Neuronal stem cell (in vitro differentiated cells): ENCODE measurements at regions not wholly inside any gene's neighbourhood (a gene's known extent, or its start where the extent isn't known, plus 50 kb on each side); places are given as distances from the start of the nearest gene placed in this dataset.
"Not testable (repeated sequence)": the region's sequence is repeated elsewhere in the genome, so short reads cannot be mapped to it uniquely, and the experiment has no call there.

ENCODE experiments used
- DNase-seq: peaks from one replicate; pipeline ENCODE4 v3.0.0-alpha.2; 2013; ENCODE audit warnings: low spot score
- H2AFZ ChIP-seq: one replicate; pipeline ENCODE4 v1.6.1; 2013; ENCODE audit warnings: mild to moderate bottlenecking, low read length, inconsistent platforms
- H2AK5ac ChIP-seq: 2 replicates; pipeline ENCODE4 v1.6.1; 2013; ENCODE audit warnings: low read depth, mild to moderate bottlenecking, inconsistent platforms, low read length, moderate library complexity, mixed read lengths
- H2BK120ac ChIP-seq: 2 replicates; pipeline ENCODE4 v1.6.1; 2013; ENCODE audit warnings: low read depth, mild to moderate bottlenecking, inconsistent platforms, low read length, moderate library complexity, mixed read lengths
- H2BK12ac ChIP-seq: one replicate; pipeline ENCODE4 v1.6.1; 2013; ENCODE audit warnings: low read length, inconsistent platforms
- H2BK15ac ChIP-seq: 2 replicates; pipeline ENCODE4 v1.6.1; 2013; ENCODE audit warnings: mild to moderate bottlenecking, low read length, inconsistent platforms, mixed read lengths
- H2BK5ac ChIP-seq: one replicate; pipeline ENCODE4 v1.6.1; 2013; ENCODE audit warnings: inconsistent platforms, mild to moderate bottlenecking, low read length, moderate library complexity
- H3K14ac ChIP-seq: one replicate; pipeline ENCODE4 v1.6.1; 2013; ENCODE audit warnings: low read length, inconsistent platforms
- H3K18ac ChIP-seq: 2 replicates; pipeline ENCODE4 v1.6.1; 2013; ENCODE audit warnings: low read length, inconsistent platforms
- H3K23ac ChIP-seq: 2 replicates; pipeline ENCODE4 v1.6.1; 2013; ENCODE audit warnings: low read depth, mild to moderate bottlenecking, mixed read lengths, low read length, inconsistent platforms; ENCODE audit not compliant: poor library complexity
- H3K27ac ChIP-seq: replicated peaks from 3 replicates; pipeline ENCODE4 v1.5.1; 2013; ENCODE audit warnings: low read length, inconsistent platforms
- H3K27me3 ChIP-seq, 3 experiments: 2 replicates each; pipeline ENCODE4 v1.6.1; 2013; ENCODE audit warnings: low read length in 3 of 3, mild to moderate bottlenecking in 2 of 3, inconsistent platforms in 1 of 3, low read depth in 1 of 3, mixed read lengths in 1 of 3, moderate library complexity in 1 of 3; ENCODE audit not compliant: control insufficient read depth in 3 of 3, insufficient read depth in 3 of 3
- H3K36me3 ChIP-seq, 2 donors: replicated peaks in 1 of 2; 2 replicates each; pipeline ENCODE4 v1.6.1; 2013; ENCODE audit warnings: low read length in 2 of 2; ENCODE audit not compliant: control insufficient read depth in 2 of 2, insufficient read depth in 2 of 2
- H3K4ac ChIP-seq: 2 replicates; pipeline ENCODE4 v1.6.1; 2013; ENCODE audit warnings: inconsistent platforms, mild to moderate bottlenecking, low read length, moderate library complexity
- H3K4me1 ChIP-seq, 2 donors: 1 replicate in 1 of 2; 2 replicates in 1 of 2; pipeline ENCODE4 v1.6.1; 2013; ENCODE audit warnings: low read length in 2 of 2, low read depth in 1 of 2; ENCODE audit not compliant: control insufficient read depth in 2 of 2, insufficient read depth in 1 of 2
- H3K4me2 ChIP-seq: one replicate; pipeline ENCODE4 v1.6.1; 2013; ENCODE audit warnings: mild to moderate bottlenecking, low read length, inconsistent platforms; ENCODE audit not compliant: insufficient read depth, poor library complexity, severe bottlenecking
- H3K4me3 ChIP-seq, 2 donors: 2 replicates each; pipeline ENCODE4 v1.5.1; 2013; ENCODE audit warnings: low read length in 2 of 2, mild to moderate bottlenecking in 2 of 2, inconsistent platforms in 1 of 2, moderate library complexity in 1 of 2
- H3K79me1 ChIP-seq: one replicate; pipeline ENCODE4 v1.6.1; 2013; ENCODE audit warnings: low read depth, mild to moderate bottlenecking, inconsistent platforms, low read length, moderate library complexity
- H3K9ac ChIP-seq: one replicate; pipeline ENCODE4 v1.6.1; 2013; ENCODE audit warnings: mild to moderate bottlenecking, low read depth, low read length, inconsistent platforms; ENCODE audit not compliant: poor library complexity
- H3K9me3 ChIP-seq, 2 donors: replicated peaks in 1 of 2; 2 replicates each; pipeline versions ENCODE3 to v1.6.1; 2013; ENCODE audit warnings: low read length in 2 of 2, mild to moderate bottlenecking in 2 of 2, inconsistent platforms in 1 of 2, low read depth in 1 of 2, mixed read lengths in 1 of 2, moderate library complexity in 1 of 2; ENCODE audit not compliant: control insufficient read depth in 2 of 2, insufficient read depth in 1 of 2
- H4K8ac ChIP-seq: one replicate; pipeline ENCODE4 v1.6.1; 2013; ENCODE audit warnings: low read depth, mild to moderate bottlenecking, inconsistent platforms, low read length, moderate library complexity
- H4K91ac ChIP-seq: one replicate; pipeline ENCODE4 v1.6.1; 2013; ENCODE audit warnings: low read length, low read depth, mild to moderate bottlenecking, inconsistent platforms; ENCODE audit not compliant: poor library complexity
- WGBS, 2 donors: extraction: QIAGEN DNeasy Blood & Tissue Kit; methylation state at CpG; one replicate each; pipeline ENCODE4 v1.1.7; 2013; ENCODE audit warnings: missing lambda C conversion rate in 2 of 2, mixed read lengths in 1 of 2; ENCODE audit not compliant: insufficient read length in 2 of 2, insufficient replicate concordance in 1 of 2; ENCODE audit errors: extremely low coverage in 2 of 2; 5-methylcytosine and 5-hydroxymethylcytosine counted together

- not testable (repeated sequence) for H3K27me3 ChIP-seq, H4K91ac ChIP-seq, H3K14ac ChIP-seq, H3K4ac ChIP-seq, H3K36me3 ChIP-seq, H2AFZ ChIP-seq, H3K79me1 ChIP-seq, H2BK12ac ChIP-seq, H2BK120ac ChIP-seq, H3K9me3 ChIP-seq, H2BK15ac ChIP-seq, H3K4me3 ChIP-seq, H4K8ac ChIP-seq, H3K23ac ChIP-seq, H3K9ac ChIP-seq, H3K18ac ChIP-seq, H2AK5ac ChIP-seq, H3K4me1 ChIP-seq, H3K4me2 ChIP-seq, H2BK5ac ChIP-seq, DNase-seq, H3K27ac ChIP-seq
These were observed 137.4 kb downstream of the NBPF8 start for GRCh38 chr1:120552190-120552589.

- H4K91ac ChIP-seq, H4K8ac ChIP-seq, H2BK5ac ChIP-seq, H3K18ac ChIP-seq, H3K4ac ChIP-seq, H3K23ac ChIP-seq, H2BK120ac ChIP-seq, H3K9ac ChIP-seq, H3K9me3 ChIP-seq, H2AK5ac ChIP-seq, H2BK15ac ChIP-seq, H3K27ac ChIP-seq, H2BK12ac ChIP-seq, H3K14ac ChIP-seq, H3K36me3 ChIP-seq, H3K27me3 ChIP-seq, H3K4me1 ChIP-seq, H3K79me1 ChIP-seq: not testable (repeated sequence)
- DNase-seq, result peak; percentile 0
- peak overlapping the region; percentile 50 to 75 for H3K4me3 ChIP-seq
- peak overlapping the region; percentile 61 for H2AFZ ChIP-seq
- WGBS, 2 donors, result no CpG with 5 or more reads among the region's 46 CpGs
- H3K4me2 ChIP-seq, result peak overlapping the region; percentile 49
These were observed 142.9 kb downstream of the NBPF8 start for GRCh38 chr1:120557605-120558302.

GRCh38 chr1:120558303-120559060, 143.6 kb downstream of the NBPF8 start:
- H4K8ac ChIP-seq, H2AK5ac ChIP-seq, H3K23ac ChIP-seq, H2BK12ac ChIP-seq, H2BK5ac ChIP-seq, H2BK15ac ChIP-seq, H2BK120ac ChIP-seq, H3K14ac ChIP-seq, H3K36me3 ChIP-seq, H4K91ac ChIP-seq, H3K27ac ChIP-seq, H3K79me1 ChIP-seq, H3K27me3 ChIP-seq, H3K9me3 ChIP-seq, H3K9ac ChIP-seq, H3K4ac ChIP-seq, H3K4me1 ChIP-seq: not testable (repeated sequence)
- peak; percentile 31 for DNase-seq
- H3K4me2 ChIP-seq, result peak overlapping the region; percentile 18
- H3K18ac ChIP-seq, result peak overlapping the region; percentile 64
- peak overlapping the region; percentile 57 to 83 for H3K4me3 ChIP-seq
- no CpG with 5 or more reads among the region's 72 CpGs for WGBS, 2 donors
- peak overlapping the region; percentile 80 for H2AFZ ChIP-seq

- not testable (repeated sequence) for H3K79me1 ChIP-seq, H2AFZ ChIP-seq, H2BK15ac ChIP-seq, H3K23ac ChIP-seq, H3K9ac ChIP-seq, H2AK5ac ChIP-seq, H3K4me3 ChIP-seq, H2BK12ac ChIP-seq, H3K4ac ChIP-seq, H3K4me1 ChIP-seq, H3K36me3 ChIP-seq, H3K14ac ChIP-seq, H3K27ac ChIP-seq, H2BK5ac ChIP-seq, DNase-seq, H4K8ac ChIP-seq, H4K91ac ChIP-seq, H2BK120ac ChIP-seq, H3K4me2 ChIP-seq, H3K27me3 ChIP-seq, H3K9me3 ChIP-seq, H3K18ac ChIP-seq
- no CpG with 5 or more reads among the region's 3 CpGs for WGBS, 2 donors
These were observed 146.9 kb downstream of the NBPF8 start for GRCh38 chr1:120561767-120562166.
